Keratinocyte (primary cell): ENCODE measurements at regions not wholly inside any gene's neighbourhood (a gene's known extent, or its start where the extent isn't known, plus 50 kb on each side); places are given as distances from the start of the nearest gene placed in this dataset.

Experiments
- DNase-seq: peaks from one replicate; pipeline ENCODE4 v3.0.0-alpha.2; 2011; ENCODE audit warnings: low read depth, missing footprints, low spot score
- FAIRE-seq: peaks from 2 replicates; lab custom pipeline; 2011; peaks lifted over from hg19 to GRCh38; lab: Jason Lieb, UNC
- H2AFZ ChIP-seq: 2 replicates; pipeline ENCODE4 v1.6.0; 2012; ENCODE audit warnings: low read length, control low read depth, inconsistent platforms; ENCODE audit not compliant: control insufficient read depth
- H3K27ac ChIP-seq: 2 replicates; pipeline ENCODE4 v1.5.1; 2011; ENCODE audit warnings: low read length; ENCODE audit not compliant: control insufficient read depth, insufficient read depth
- H3K27me3 ChIP-seq: 3 replicates; pipeline ENCODE4 v1.6.0; 2011; ENCODE audit warnings: low read length; ENCODE audit not compliant: control insufficient read depth, insufficient read depth; ENCODE audit errors: extremely low read depth
- H3K36me3 ChIP-seq, 2 experiments: 2 replicates in 1 of 2; 3 replicates in 1 of 2; pipeline ENCODE4 v1.5.1; 2011; ENCODE audit warnings: low read length in 2 of 2, mild to moderate bottlenecking in 1 of 2; ENCODE audit not compliant: control insufficient read depth in 2 of 2, insufficient read depth in 2 of 2; ENCODE audit errors: extremely low read depth in 1 of 2
- H3K4me1 ChIP-seq: 3 replicates; pipeline ENCODE4 v1.5.1; 2011; ENCODE audit warnings: low read length; ENCODE audit not compliant: control insufficient read depth, insufficient read depth; ENCODE audit errors: extremely low read depth
- H3K4me2 ChIP-seq: 3 replicates; pipeline ENCODE4 v1.6.0; 2011; ENCODE audit warnings: low read depth, low read length; ENCODE audit not compliant: control insufficient read depth, insufficient read depth; ENCODE audit errors: extremely low read depth
- H3K4me3 ChIP-seq, 3 experiments: fragments of 200-600 bp in 1 of 3; sonication (generic) in 1 of 3; 2 replicates in 2 of 3; 3 replicates in 1 of 3; pipeline ENCODE4 v1.5.1; 2011 to 2016; ENCODE audit warnings: low read length in 3 of 3, mild to moderate bottlenecking in 3 of 3, control low read depth in 2 of 3, inconsistent platforms in 1 of 3, low read depth in 1 of 3, mixed read lengths in 1 of 3, mixed run types in 1 of 3, moderate library complexity in 1 of 3; ENCODE audit not compliant: control insufficient read depth in 2 of 3, insufficient read depth in 2 of 3; ENCODE audit errors: extremely low read depth in 1 of 3
- H3K79me2 ChIP-seq: 2 replicates; pipeline ENCODE4 v1.6.0; 2012; ENCODE audit warnings: low read length; ENCODE audit not compliant: control insufficient read depth, insufficient read depth
- H3K9ac ChIP-seq: 3 replicates; pipeline ENCODE4 v1.6.0; 2011; ENCODE audit warnings: low read length; ENCODE audit not compliant: control insufficient read depth, insufficient read depth; ENCODE audit errors: extremely low read depth
- H3K9me1 ChIP-seq: 3 replicates; pipeline ENCODE4 v1.6.0; 2011; ENCODE audit warnings: low read length; ENCODE audit not compliant: control insufficient read depth, insufficient read depth; ENCODE audit errors: extremely low read depth
- H3K9me3 ChIP-seq: 2 replicates; pipeline ENCODE4 v1.5.1; 2012; ENCODE audit warnings: low read depth, low read length; ENCODE audit not compliant: control insufficient read depth
- H4K20me1 ChIP-seq: 3 replicates; pipeline ENCODE4 v1.6.0; 2011; ENCODE audit warnings: low read length; ENCODE audit not compliant: control insufficient read depth, insufficient read depth; ENCODE audit errors: extremely low read depth
- CTCF ChIP-seq, 3 experiments: IDR thresholded peaks in 1 of 3; conservative IDR thresholded peaks in 1 of 3; optimal IDR thresholded peaks in 1 of 3; 2 replicates in 2 of 3; 3 replicates in 1 of 3; pipeline versions ENCODE3 to v1.5.1; 2011; ENCODE audit warnings: low read length in 3 of 3, mild to moderate bottlenecking in 3 of 3, moderate library complexity in 2 of 3, control low read depth in 1 of 3, inconsistent platforms in 1 of 3; ENCODE audit not compliant: insufficient read depth in 2 of 3; ENCODE audit errors: extremely low read depth in 1 of 3
- EZH2 ChIP-seq: IDR thresholded peaks from one replicate; pipeline ENCODE4 v1.6.1; 2012; ENCODE audit warnings: inconsistent platforms, mild to moderate bottlenecking, low read length, moderate library complexity
- dilution Hi-C: fragments of 300-500 bp; cut with MboI; formaldehyde crosslinking; loops from one replicate; pipeline ENCODE4 v1.7.0; 2020; ENCODE audit warnings: low sequenced_read_pairs; ENCODE audit not compliant: extremely low pct_ligation_motif_present

- FAIRE-seq: no peak
- H4K20me1 ChIP-seq: no peaks in the 10 kb centered on the region
- dilution Hi-C loops: no loop called here
- H3K36me3 ChIP-seq: no peaks in the 10 kb centered on the region
- H2AFZ ChIP-seq: no peak overlapping the region
- peaks cover 9% of the 10 kb centered on the region for H3K9me3 ChIP-seq
- no peak overlapping the region for H3K4me2 ChIP-seq
- DNase-seq: no peak
- no peak overlapping the region for H3K9ac ChIP-seq
- no peaks in the 10 kb centered on the region for H3K27me3 ChIP-seq
- TF ChIP-seq EZH2 (no peak), CTCF (optimal IDR thresholded peaks at IDR 0.05 in 1 of 3, IDR thresholded peaks at IDR 0.05 in 1 of 3, conservative IDR thresholded peaks at IDR 0.05 in 1 of 3; ENCODE audit: extremely low read depth in 1 of 3, insufficient read depth in 2 of 3, low read length in 3 of 3) (no peak)
- no peak overlapping the region for H3K27ac ChIP-seq
- H3K4me1 ChIP-seq: no peaks in the 10 kb centered on the region
- no peak overlapping the region for H3K4me3 ChIP-seq
- no peaks in the 10 kb centered on the region for H3K9me1 ChIP-seq
- H3K79me2 ChIP-seq: no peaks in the 10 kb centered on the region
Observed at GRCh38 chr7:63080406-63080805, 918.2 kb upstream of the ZNF722 start.

GRCh38 chr7:63080831-63081230 lies 917.8 kb upstream of the ZNF722 start:
- Histone ChIP-seq H2AFZ (no peak overlapping the region), H3K9ac (no peak overlapping the region), H3K4me3 (no peak overlapping the region), H3K9me3 (peaks cover 9% of the 10 kb centered on the region), H3K27me3 (no peaks in the 10 kb centered on the region), H3K9me1 (no peaks in the 10 kb centered on the region), H3K4me2 (no peak overlapping the region), H3K79me2 (no peaks in the 10 kb centered on the region), H3K4me1 (no peaks in the 10 kb centered on the region), H4K20me1 (no peaks in the 10 kb centered on the region), H3K36me3 (no peaks in the 10 kb centered on the region), H3K27ac (no peak overlapping the region)
- dilution Hi-C loops: no loop called here
- TF ChIP-seq EZH2: no peak
- no peak for TF ChIP-seq CTCF (optimal IDR thresholded peaks at IDR 0.05 in 1 of 3, IDR thresholded peaks at IDR 0.05 in 1 of 3, conservative IDR thresholded peaks at IDR 0.05 in 1 of 3; ENCODE audit: extremely low read depth in 1 of 3, insufficient read depth in 2 of 3, low read length in 3 of 3)
- DNase-seq (no peak), FAIRE-seq (no peak)
